ENCODE measurements at regions not wholly inside any gene's neighbourhood (a gene's known extent, or its start where the extent isn't known, plus 50 kb on each side); places are given as distances from the start of the nearest gene placed in this dataset.
A peak's percentile ranks its signal among the peaks of the same experiment; 100 is the strongest.

DNA sequence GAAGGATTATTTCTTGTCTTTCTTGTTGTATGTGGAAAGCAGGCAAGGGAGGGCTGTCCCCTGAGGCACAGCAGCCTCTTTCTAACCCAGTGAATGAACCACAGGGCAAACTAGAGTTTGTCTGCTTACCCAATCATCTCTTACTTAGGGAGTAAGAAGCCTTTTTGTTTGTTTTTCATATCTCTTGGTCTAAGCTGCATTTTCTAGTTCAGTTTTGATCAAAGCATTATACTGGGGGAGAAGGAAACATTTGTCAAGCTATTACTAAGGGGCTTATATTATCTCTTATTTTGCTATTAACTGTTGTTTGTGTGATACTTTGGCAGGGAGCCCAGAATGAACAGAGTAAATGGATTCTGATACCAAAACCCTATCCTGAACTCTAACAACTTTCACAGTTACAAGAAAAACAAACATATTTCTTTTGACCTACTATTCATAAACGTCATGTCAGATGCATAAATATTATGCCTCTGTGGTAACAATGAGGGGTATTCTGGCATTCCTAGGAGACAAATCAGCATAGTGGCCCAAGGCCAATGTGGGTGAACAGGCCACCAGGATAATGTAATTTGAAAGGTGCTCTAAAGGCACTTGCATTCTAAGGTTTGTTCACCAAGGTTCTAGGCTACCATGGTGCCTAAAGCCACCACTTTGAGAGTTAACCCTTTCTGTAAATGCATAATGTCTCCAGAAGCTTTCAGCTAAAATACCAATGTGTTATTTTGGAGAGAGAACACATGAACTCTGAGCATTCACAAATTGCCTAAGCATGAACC, 271.6 kb upstream of the ZPLD1 start:
- POLR2A ChIA-PET = no interaction called here
- TF ChIP-seq CTCF (IDR thresholded peaks at IDR 0.05) = no peak
- H3K79me2 ChIP-seq (ENCODE audit: control insufficient read depth, insufficient read depth, low read length) = no peaks in the 10 kb centered on the region
- DNase-seq (no peak), ATAC-seq (ENCODE audit: low read depth) (no peak)
- Mint-ChIP-seq H3K4me1 (no peaks in the 10 kb centered on the region), H3K27ac (no peak overlapping the region), H3K4me3 (no peak overlapping the region), H3K27me3 (no peaks in the 10 kb centered on the region), H3K9me3 (ENCODE audit: insufficient read depth) (no peaks in the 10 kb centered on the region)
- WGBS (ENCODE audit: insufficient coverage) = no CpG with 5 or more reads among the region's 1 CpG
- no peak overlapping the region for H3K27ac ChIP-seq (ENCODE audit: low read length in 2 of 2)
- no peak overlapping the region for H3K4me2 ChIP-seq (replicated peaks; ENCODE audit: low read depth, low read length, poor library complexity, severe bottlenecking)
- H3K27me3 ChIP-seq (replicated peaks in 1 of 4; ENCODE audit: control extremely low read depth in 1 of 4, control insufficient read depth in 3 of 4, insufficient read depth in 4 of 4, low read length in 3 of 4) = no peaks in the 10 kb centered on the region
- CTCF ChIA-PET = interaction anchor here (1.3 kb wide), 1 partner anchor 11 kb away, joined by 4 read pairs; no protein-coding TSS in a partner anchor
- intact Hi-C loops (cut with micrococcal nuclease) = no loop called here
- no peaks in the 10 kb centered on the region for H3K36me3 ChIP-seq (replicated peaks in 1 of 2; ENCODE audit: control extremely low read depth in 1 of 2, control insufficient read depth in 1 of 2, extremely low read depth in 1 of 2, insufficient read depth in 2 of 2, low read length in 1 of 2)
- peak overlapping the region; percentile 48 for H2AFZ ChIP-seq (ENCODE audit: insufficient read depth, low read depth, low read length, poor library complexity, severe bottlenecking)
- H3K9me3 ChIP-seq (ENCODE audit: control extremely low read depth in 1 of 3, control insufficient read depth in 2 of 3, insufficient read depth in 1 of 3, low read length in 2 of 3) = no peaks in the 10 kb centered on the region
- no peaks in the 10 kb centered on the region for H3K4me1 ChIP-seq (ENCODE audit: control insufficient read depth in 2 of 2, insufficient read depth in 2 of 2, low read length in 2 of 2)
- no peak overlapping the region for H3K4me3 ChIP-seq (ENCODE audit: control extremely low read depth in 1 of 5, extremely low read depth in 1 of 5, insufficient read depth in 1 of 5, low read depth in 2 of 5, low read length in 4 of 5)
- no peaks in the 10 kb centered on the region for H4K20me1 ChIP-seq (ENCODE audit: control insufficient read depth, insufficient read depth, low read length, poor library complexity, severe bottlenecking)
- no peak overlapping the region for H3K9ac ChIP-seq (ENCODE audit: low read length)

DNA sequence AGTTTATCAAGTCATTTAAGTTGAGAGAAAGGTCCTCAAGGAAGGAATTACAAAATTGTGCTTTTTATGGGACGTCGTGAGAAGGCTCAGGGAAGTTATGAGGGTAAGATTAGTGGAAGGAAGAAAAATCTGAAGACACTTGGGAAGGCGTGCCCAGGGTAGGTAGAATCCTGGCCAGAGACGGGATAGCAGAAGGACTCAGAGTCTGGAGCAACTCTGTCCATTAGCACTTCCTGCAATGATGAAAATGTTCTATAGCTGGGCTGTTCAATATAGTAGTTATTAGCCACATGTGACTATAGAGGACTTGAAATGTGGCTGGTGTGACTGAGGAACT, 271.0 kb upstream of the ZPLD1 start:
- no peaks in the 10 kb centered on the region for H3K27me3 ChIP-seq (replicated peaks in 1 of 4; ENCODE audit: control extremely low read depth in 1 of 4, control insufficient read depth in 3 of 4, insufficient read depth in 4 of 4, low read length in 3 of 4)
- no peak overlapping the region for H3K4me2 ChIP-seq (replicated peaks; ENCODE audit: low read depth, low read length, poor library complexity, severe bottlenecking)
- no peaks in the 10 kb centered on the region for H4K20me1 ChIP-seq (ENCODE audit: control insufficient read depth, insufficient read depth, low read length, poor library complexity, severe bottlenecking)
- Mint-ChIP-seq H3K9me3 (ENCODE audit: insufficient read depth) (no peaks in the 10 kb centered on the region), H3K4me3 (no peak overlapping the region), H3K27me3 (no peaks in the 10 kb centered on the region), H3K4me1 (no peaks in the 10 kb centered on the region), H3K27ac (no peak overlapping the region)
- H3K27ac ChIP-seq (ENCODE audit: low read length in 2 of 2) = no peak overlapping the region
- H3K36me3 ChIP-seq (replicated peaks in 1 of 2; ENCODE audit: control extremely low read depth in 1 of 2, control insufficient read depth in 1 of 2, extremely low read depth in 1 of 2, insufficient read depth in 2 of 2, low read length in 1 of 2) = no peaks in the 10 kb centered on the region
- H3K4me3 ChIP-seq (ENCODE audit: control extremely low read depth in 1 of 5, extremely low read depth in 1 of 5, insufficient read depth in 1 of 5, low read depth in 2 of 5, low read length in 4 of 5) = no peak overlapping the region
- DNase-seq (no peak), ATAC-seq (ENCODE audit: low read depth) (no peak)
- H3K9me3 ChIP-seq (ENCODE audit: control extremely low read depth in 1 of 3, control insufficient read depth in 2 of 3, insufficient read depth in 1 of 3, low read length in 2 of 3) = no peaks in the 10 kb centered on the region
- H2AFZ ChIP-seq (ENCODE audit: insufficient read depth, low read depth, low read length, poor library complexity, severe bottlenecking) = no peak overlapping the region
- no peak for TF ChIP-seq EZH2 (IDR thresholded peaks at IDR 0.05; ENCODE audit: borderline replicate concordance, insufficient read depth, low read depth, low read length, poor library complexity, severe bottlenecking)
- no peak for TF ChIP-seq CTCF (IDR thresholded peaks at IDR 0.05)
- H3K9ac ChIP-seq (ENCODE audit: low read length) = no peak overlapping the region
- 91% methylated on average over 4 of the region's 4 CpGs for WGBS (ENCODE audit: insufficient coverage)
- intact Hi-C loops (cut with micrococcal nuclease) = no loop called here
- no peaks in the 10 kb centered on the region for H3K79me2 ChIP-seq (ENCODE audit: control insufficient read depth, insufficient read depth, low read length)
- CTCF ChIA-PET = no interaction called here
- no peaks in the 10 kb centered on the region for H3K4me1 ChIP-seq (ENCODE audit: control insufficient read depth in 2 of 2, insufficient read depth in 2 of 2, low read length in 2 of 2)
- POLR2A ChIA-PET = no interaction called here

Data from B cell (primary cell).